MCF 10A (cell line): ENCODE measurements at regions not wholly inside any gene's neighbourhood (a gene's known extent, or its start where the extent isn't known, plus 50 kb on each side); places are given as distances from the start of the nearest gene placed in this dataset.

Source experiments
- BruUV-seq: library from RNA; stranded (reverse); fragments of 400-500 nt; replicated peaks from 2 replicates; lab custom pipeline; 2021; lab: Mats Ljungman, UMichigan
- CTCF ChIA-PET: fragments of 300-600 bp; sonication (Branson Sonifier 250); formaldehyde crosslinking; extraction: SDS; loops from one replicate; lab custom pipeline; 2021; ENCODE audit warnings: antibody characterized with exemption, inconsistent platforms; lab: Yijun Ruan, JAX
- POLR2A ChIA-PET: fragments of 300-600, 350-650 bp; sonication (Branson Sonifier 250); formaldehyde crosslinking; extraction: SDS; loops from one replicate; lab custom pipeline; 2020; ENCODE audit warnings: antibody characterized with exemption, inconsistent platforms; lab: Yijun Ruan, JAX
- DNase-seq: peaks from one replicate; pipeline ENCODE4 v3.0.0-alpha.2; 2018; ENCODE audit not compliant: unreplicated experiment
- H3K27ac Mint-ChIP-seq: one replicate; pipeline ENCODE4 v1.8.0; 2022; ENCODE audit warnings: mild to moderate bottlenecking, low read depth, mixed read lengths; ENCODE audit not compliant: unreplicated experiment
- H3K27me3 Mint-ChIP-seq: one replicate; pipeline ENCODE4 v1.8.0; 2022; ENCODE audit warnings: mixed read lengths; ENCODE audit not compliant: insufficient read depth, unreplicated experiment
- H3K36me3 Mint-ChIP-seq: one replicate; pipeline ENCODE4 v1.8.0; 2022; ENCODE audit warnings: mild to moderate bottlenecking, moderate library complexity, mixed read lengths; ENCODE audit not compliant: insufficient read depth, unreplicated experiment
- H3K4me1 Mint-ChIP-seq: one replicate; pipeline ENCODE4 v1.8.0; 2022; ENCODE audit warnings: mixed read lengths; ENCODE audit not compliant: insufficient read depth, unreplicated experiment
- H3K4me3 Mint-ChIP-seq: one replicate; pipeline ENCODE4 v1.8.0; 2022; ENCODE audit warnings: mild to moderate bottlenecking, moderate library complexity, mixed read lengths; ENCODE audit not compliant: unreplicated experiment
- H3K9me3 Mint-ChIP-seq: one replicate; pipeline ENCODE4 v1.8.0; 2022; ENCODE audit warnings: mixed read lengths; ENCODE audit not compliant: unreplicated experiment
- CTCF ChIP-seq: fragments of 200-600 bp; IDR thresholded peaks from one replicate; pipeline ENCODE4 v1.8.0; 2022; ENCODE audit warnings: antibody characterized with exemption, mild to moderate bottlenecking; ENCODE audit not compliant: unreplicated experiment
- intact Hi-C: fragments of 100-400 bp; cut with micrococcal nuclease; formaldehyde crosslinking; loops from 2 replicates; pipeline ENCODE4 v1.14.1; 2022

- no peaks in the 10 kb centered on the region for H3K27me3 Mint-ChIP-seq
- no TSS peak for BruUV-seq
- no peaks in the 10 kb centered on the region for H3K9me3 Mint-ChIP-seq
- DNase-seq = no peak
- TF ChIP-seq CTCF = no peak
- intact Hi-C loops = no loop called here
- ChIA-PET POLR2A (no interaction called here), CTCF (no interaction called here)
- H3K36me3 Mint-ChIP-seq = no peaks in the 10 kb centered on the region
- no peak overlapping the region for H3K4me3 Mint-ChIP-seq
- H3K4me1 Mint-ChIP-seq = peaks cover 6% of the 10 kb centered on the region
- no peak overlapping the region for H3K27ac Mint-ChIP-seq
Measured at GRCh38 chr5:27523629-27524028, 485.2 kb upstream of the CDH9 start.

- Mint-ChIP-seq H3K4me1 (no peaks in the 10 kb centered on the region), H3K4me3 (no peak overlapping the region), H3K27ac (no peak overlapping the region), H3K9me3 (no peaks in the 10 kb centered on the region), H3K27me3 (no peaks in the 10 kb centered on the region), H3K36me3 (no peaks in the 10 kb centered on the region)
- intact Hi-C loops = no loop called here
- no TSS peak for BruUV-seq
- TF ChIP-seq CTCF = no peak
- POLR2A ChIA-PET = no interaction called here
- no peak for DNase-seq
- CTCF ChIA-PET = no interaction called here
Measured at GRCh38 chr5:27516437-27516836, 478.1 kb upstream of the CDH9 start.

GRCh38 chr5:27511061-27511460 is 472.7 kb upstream of the CDH9 start:
- no peak for TF ChIP-seq CTCF
- Mint-ChIP-seq H3K4me3 (no peak overlapping the region), H3K27ac (no peak overlapping the region), H3K9me3 (no peaks in the 10 kb centered on the region), H3K36me3 (no peaks in the 10 kb centered on the region), H3K27me3 (no peaks in the 10 kb centered on the region), H3K4me1 (no peaks in the 10 kb centered on the region)
- no TSS peak for BruUV-seq
- ChIA-PET CTCF (no interaction called here), POLR2A (no interaction called here)
- intact Hi-C loops = no loop called here
- DNase-seq = no peak

GRCh38 chr5:27503813-27504212 is 465.4 kb upstream of the CDH9 start:
- H3K36me3 Mint-ChIP-seq = no peaks in the 10 kb centered on the region
- no peak overlapping the region for H3K27ac Mint-ChIP-seq
- intact Hi-C loops = no loop called here
- POLR2A ChIA-PET = no interaction called here
- no peak overlapping the region for H3K4me3 Mint-ChIP-seq
- CTCF ChIA-PET = interaction anchor here (1.2 kb wide), 1 partner anchor 15 kb away, joined by 3 read pairs; no protein-coding TSS in a partner anchor
- BruUV-seq = no TSS peak
- TF ChIP-seq CTCF = no peak
- no peaks in the 10 kb centered on the region for H3K4me1 Mint-ChIP-seq
- no peaks in the 10 kb centered on the region for H3K9me3 Mint-ChIP-seq
- no peaks in the 10 kb centered on the region for H3K27me3 Mint-ChIP-seq
- no peak for DNase-seq
